ENCODE measurements at regions not wholly inside any gene's neighbourhood (a gene's known extent, or its start where the extent isn't known, plus 50 kb on each side); places are given as distances from the start of the nearest gene placed in this dataset.

GRCh38 chr22:49262167-49262566 is 565.5 kb downstream of the BRD1 start:
- no peaks in the 10 kb centered on the region; the same call in 1 of the 2 replicates for H3K4me1 ChIP-seq (ENCODE audit: insufficient read depth, low read length)
- H3K9ac ChIP-seq (ENCODE audit: low read depth, low read length) = no peak overlapping the region
- H3K9me3 ChIP-seq (ENCODE audit: insufficient read depth, low read depth, low read length) = no peaks in the 10 kb centered on the region
- peaks cover 4% of the 10 kb centered on the region; the same call in 1 of the 2 replicates for H3K27me3 ChIP-seq (ENCODE audit: insufficient read depth, low read length)
- H3K27ac ChIP-seq (ENCODE audit: low read length) = no peak overlapping the region
- no peak overlapping the region for H3K4me3 ChIP-seq (ENCODE audit: low read length)
- H3K36me3 ChIP-seq (ENCODE audit: insufficient read depth, low read depth, low read length) = no peaks in the 10 kb centered on the region

GRCh38 chr22:49261616-49262015 is 566.1 kb downstream of the BRD1 start:
- H3K36me3 ChIP-seq (ENCODE audit: insufficient read depth, low read depth, low read length) = no peaks in the 10 kb centered on the region
- no peak overlapping the region for H3K27ac ChIP-seq (ENCODE audit: low read length)
- H3K4me1 ChIP-seq (ENCODE audit: insufficient read depth, low read length) = no peaks in the 10 kb centered on the region
- H3K27me3 ChIP-seq (ENCODE audit: insufficient read depth, low read length) = peaks cover 3% of the 10 kb centered on the region; the same call in 1 of the 2 replicates
- H3K9me3 ChIP-seq (ENCODE audit: insufficient read depth, low read depth, low read length) = no peaks in the 10 kb centered on the region
- H3K4me3 ChIP-seq (ENCODE audit: low read length) = no peak overlapping the region
- no peak overlapping the region for H3K9ac ChIP-seq (ENCODE audit: low read depth, low read length)

GRCh38 chr22:49260681-49261580 is 566.7 kb downstream of the BRD1 start:
- Histone ChIP-seq H3K9ac (ENCODE audit: low read depth, low read length) (no peak overlapping the region), H3K4me3 (ENCODE audit: low read length) (no peak overlapping the region), H3K4me1 (ENCODE audit: insufficient read depth, low read length) (no peaks in the 10 kb centered on the region), H3K27ac (ENCODE audit: low read length) (no peak overlapping the region), H3K9me3 (ENCODE audit: insufficient read depth, low read depth, low read length) (no peaks in the 10 kb centered on the region), H3K27me3 (ENCODE audit: insufficient read depth, low read length) (no peaks in the 10 kb centered on the region), H3K36me3 (ENCODE audit: insufficient read depth, low read depth, low read length) (no peaks in the 10 kb centered on the region)

GRCh38 chr22:49259839-49260615 is 567.6 kb downstream of the BRD1 start:
- Histone ChIP-seq H3K4me3 (ENCODE audit: low read length) (no peak overlapping the region), H3K9ac (ENCODE audit: low read depth, low read length) (no peak overlapping the region), H3K27me3 (ENCODE audit: insufficient read depth, low read length) (no peaks in the 10 kb centered on the region), H3K27ac (ENCODE audit: low read length) (no peak overlapping the region), H3K9me3 (ENCODE audit: insufficient read depth, low read depth, low read length) (no peaks in the 10 kb centered on the region), H3K4me1 (ENCODE audit: insufficient read depth, low read length) (no peaks in the 10 kb centered on the region), H3K36me3 (ENCODE audit: insufficient read depth, low read depth, low read length) (no peaks in the 10 kb centered on the region)

- Histone ChIP-seq H3K27me3 (ENCODE audit: insufficient read depth, low read length) (no peaks in the 10 kb centered on the region), H3K9me3 (ENCODE audit: insufficient read depth, low read depth, low read length) (no peaks in the 10 kb centered on the region)
These were observed 569.3 kb downstream of the BRD1 start for GRCh38 chr22:49258107-49259010.

GRCh38 chr22:49257551-49257961 is 570.1 kb downstream of the BRD1 start:
- no peak overlapping the region for H3K27ac ChIP-seq (ENCODE audit: low read length)
- no peak overlapping the region for H3K4me3 ChIP-seq (ENCODE audit: low read length)
- no peaks in the 10 kb centered on the region for H3K4me1 ChIP-seq (ENCODE audit: insufficient read depth, low read length)
- H3K9ac ChIP-seq (ENCODE audit: low read depth, low read length) = no peak overlapping the region
- H3K27me3 ChIP-seq (ENCODE audit: insufficient read depth, low read length) = no peaks in the 10 kb centered on the region
- H3K36me3 ChIP-seq (ENCODE audit: insufficient read depth, low read depth, low read length) = no peaks in the 10 kb centered on the region
- H3K9me3 ChIP-seq (ENCODE audit: insufficient read depth, low read depth, low read length) = no peaks in the 10 kb centered on the region

More at GRCh38 chr22:49258107-49259010, 569.3 kb downstream of the BRD1 start:
- Histone ChIP-seq H3K9ac (ENCODE audit: low read depth, low read length) (no peak overlapping the region), H3K4me3 (ENCODE audit: low read length) (no peak overlapping the region), H3K36me3 (ENCODE audit: insufficient read depth, low read depth, low read length) (no peaks in the 10 kb centered on the region), H3K27ac (ENCODE audit: low read length) (no peak overlapping the region), H3K4me1 (ENCODE audit: insufficient read depth, low read length) (no peaks in the 10 kb centered on the region)

GRCh38 chr22:49255741-49256318 is 571.8 kb downstream of the BRD1 start:
- no peak overlapping the region for H3K9ac ChIP-seq (ENCODE audit: low read depth, low read length)
- H3K27me3 ChIP-seq (ENCODE audit: insufficient read depth, low read length) = no peaks in the 10 kb centered on the region
- no peaks in the 10 kb centered on the region for H3K9me3 ChIP-seq (ENCODE audit: insufficient read depth, low read depth, low read length)
- no peaks in the 10 kb centered on the region for H3K4me1 ChIP-seq (ENCODE audit: insufficient read depth, low read length)
- H3K27ac ChIP-seq (ENCODE audit: low read length) = no peak overlapping the region
- H3K4me3 ChIP-seq (ENCODE audit: low read length) = no peak overlapping the region
- H3K36me3 ChIP-seq (ENCODE audit: insufficient read depth, low read depth, low read length) = no peaks in the 10 kb centered on the region

GRCh38 chr22:49255154-49255553 is 572.5 kb downstream of the BRD1 start:
- Histone ChIP-seq H3K36me3 (ENCODE audit: insufficient read depth, low read depth, low read length) (no peaks in the 10 kb centered on the region), H3K27ac (ENCODE audit: low read length) (no peak overlapping the region), H3K4me3 (ENCODE audit: low read length) (no peak overlapping the region), H3K9me3 (ENCODE audit: insufficient read depth, low read depth, low read length) (no peaks in the 10 kb centered on the region), H3K9ac (ENCODE audit: low read depth, low read length) (no peak overlapping the region), H3K4me1 (ENCODE audit: insufficient read depth, low read length) (no peaks in the 10 kb centered on the region), H3K27me3 (ENCODE audit: insufficient read depth, low read length) (no peaks in the 10 kb centered on the region)

- H3K4me3 ChIP-seq (ENCODE audit: low read length) = no peak overlapping the region
- H3K9me3 ChIP-seq (ENCODE audit: insufficient read depth, low read depth, low read length) = no peaks in the 10 kb centered on the region
- H3K4me1 ChIP-seq (ENCODE audit: insufficient read depth, low read length) = no peaks in the 10 kb centered on the region
- no peak overlapping the region for H3K9ac ChIP-seq (ENCODE audit: low read depth, low read length)
- H3K27me3 ChIP-seq (ENCODE audit: insufficient read depth, low read length) = no peaks in the 10 kb centered on the region
- H3K36me3 ChIP-seq (ENCODE audit: insufficient read depth, low read depth, low read length) = no peaks in the 10 kb centered on the region
- H3K27ac ChIP-seq (ENCODE audit: low read length) = no peak overlapping the region
These were observed 574.0 kb downstream of the BRD1 start for GRCh38 chr22:49253656-49254055.

GRCh38 chr22:49251371-49251770 is 576.3 kb downstream of the BRD1 start:
- Histone ChIP-seq H3K27me3 (ENCODE audit: insufficient read depth, low read length) (no peaks in the 10 kb centered on the region), H3K4me3 (ENCODE audit: low read length) (no peak overlapping the region), H3K9ac (ENCODE audit: low read depth, low read length) (no peak overlapping the region), H3K27ac (ENCODE audit: low read length) (no peak overlapping the region), H3K4me1 (ENCODE audit: insufficient read depth, low read length) (no peaks in the 10 kb centered on the region), H3K36me3 (ENCODE audit: insufficient read depth, low read depth, low read length) (no peaks in the 10 kb centered on the region), H3K9me3 (ENCODE audit: insufficient read depth, low read depth, low read length) (no peaks in the 10 kb centered on the region)

All from iPS-20b (cell line).